Endothelial cell of umbilical vein (primary cell): ENCODE measurements at regions not wholly inside any gene's neighbourhood (a gene's known extent, or its start where the extent isn't known, plus 50 kb on each side); places are given as distances from the start of the nearest gene placed in this dataset.

Source experiments
- MYC ChIP-seq: IDR thresholded peaks from one replicate; pipeline ENCODE4 v1.6.1; 2011; ENCODE audit warnings: mild to moderate bottlenecking, low read depth, low read length
- POLR2A ChIP-seq: IDR thresholded peaks from 2 replicates; pipeline ENCODE4 v1.6.1; 2012; ENCODE audit warnings: low read depth, mild to moderate bottlenecking, control low read depth, low read length
- POLR2AphosphoS5 ChIP-seq: IDR thresholded peaks from 2 replicates; pipeline ENCODE4 v1.6.1; 2012; ENCODE audit warnings: low read depth, mild to moderate bottlenecking, control low read depth, low read length, moderate library complexity; ENCODE audit not compliant: insufficient read depth
- TF ChIP-seq, protein P1 (sequence below): IDR thresholded peaks from 2 replicates; pipeline ENCODE4 v1.6.1; 2011; ENCODE audit not compliant: insufficient read depth, insufficient read length
- TF ChIP-seq, protein P2 (sequence below), 2 donors: IDR thresholded peaks; 1 replicate in 1 of 2; 2 replicates in 1 of 2; pipeline ENCODE4 v1.5.1; 2011; ENCODE audit warnings: low read length in 2 of 2, mild to moderate bottlenecking in 2 of 2, moderate library complexity in 2 of 2, control low read depth in 1 of 2, inconsistent platforms in 1 of 2, low read depth in 1 of 2; ENCODE audit not compliant: insufficient read depth in 1 of 2; ENCODE audit errors: extremely low read depth in 1 of 2

DNA sequence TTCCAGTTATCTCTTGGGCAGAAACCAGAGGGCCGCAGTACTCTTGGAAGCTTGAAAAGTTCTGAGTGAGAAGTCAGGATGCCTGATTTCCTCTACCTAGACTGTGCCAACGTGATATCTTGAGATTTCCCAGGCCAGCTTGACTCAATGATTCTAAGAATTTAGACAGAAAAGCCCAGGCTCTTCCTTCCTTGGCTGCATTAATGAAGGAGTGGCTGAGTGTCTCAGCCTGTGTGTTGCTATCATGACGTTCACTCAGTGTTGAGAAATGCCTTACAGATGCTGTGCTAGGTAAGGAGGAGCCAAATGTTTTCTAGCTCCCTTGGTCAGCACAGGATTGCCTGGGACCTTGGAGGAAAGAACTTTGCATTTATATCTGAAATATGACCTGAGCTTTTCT, 454.1 kb upstream of the USP24 start:
- TF ChIP-seq, protein P1, sequence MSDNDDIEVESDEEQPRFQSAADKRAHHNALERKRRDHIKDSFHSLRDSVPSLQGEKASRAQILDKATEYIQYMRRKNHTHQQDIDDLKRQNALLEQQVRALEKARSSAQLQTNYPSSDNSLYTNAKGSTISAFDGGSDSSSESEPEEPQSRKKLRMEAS, result no peak
- TF ChIP-seq, protein P2, sequence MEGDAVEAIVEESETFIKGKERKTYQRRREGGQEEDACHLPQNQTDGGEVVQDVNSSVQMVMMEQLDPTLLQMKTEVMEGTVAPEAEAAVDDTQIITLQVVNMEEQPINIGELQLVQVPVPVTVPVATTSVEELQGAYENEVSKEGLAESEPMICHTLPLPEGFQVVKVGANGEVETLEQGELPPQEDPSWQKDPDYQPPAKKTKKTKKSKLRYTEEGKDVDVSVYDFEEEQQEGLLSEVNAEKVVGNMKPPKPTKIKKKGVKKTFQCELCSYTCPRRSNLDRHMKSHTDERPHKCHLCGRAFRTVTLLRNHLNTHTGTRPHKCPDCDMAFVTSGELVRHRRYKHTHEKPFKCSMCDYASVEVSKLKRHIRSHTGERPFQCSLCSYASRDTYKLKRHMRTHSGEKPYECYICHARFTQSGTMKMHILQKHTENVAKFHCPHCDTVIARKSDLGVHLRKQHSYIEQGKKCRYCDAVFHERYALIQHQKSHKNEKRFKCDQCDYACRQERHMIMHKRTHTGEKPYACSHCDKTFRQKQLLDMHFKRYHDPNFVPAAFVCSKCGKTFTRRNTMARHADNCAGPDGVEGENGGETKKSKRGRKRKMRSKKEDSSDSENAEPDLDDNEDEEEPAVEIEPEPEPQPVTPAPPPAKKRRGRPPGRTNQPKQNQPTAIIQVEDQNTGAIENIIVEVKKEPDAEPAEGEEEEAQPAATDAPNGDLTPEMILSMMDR (IDR thresholded peaks at IDR 0.05; ENCODE audit: extremely low read depth in 1 of 2, insufficient read depth in 1 of 2, low read depth in 1 of 2, low read length in 2 of 2), result no peak
- TF ChIP-seq POLR2A (no peak), POLR2AphosphoS5 (no peak), MYC (no peak)
